HCT116 (cell line): ENCODE measurements at regions not wholly inside any gene's neighbourhood (a gene's known extent, or its start where the extent isn't known, plus 50 kb on each side); places are given as distances from the start of the nearest gene placed in this dataset.

Source experiments
- ATAC-seq: fragments of 200-7000 bp; cut with Tn5 transposase; 2 replicates; pipeline ENCODE4 v1.9.1; 2020; ENCODE audit warnings: mild to moderate bottlenecking, moderate library complexity
- BruUV-seq: library from RNA; stranded (reverse); fragments of 400-500 nt; replicated peaks from 2 replicates; lab custom pipeline; 2021; lab: Mats Ljungman, UMichigan
- CTCF ChIA-PET: fragments of 300-600 bp; sonication (Branson Sonifier 250); formaldehyde crosslinking; loops from one replicate; lab custom pipeline; 2021; ENCODE audit warnings: antibody characterized with exemption; lab: Charles Lee
- POLR2A ChIA-PET: fragments of 300-600, 350-600 bp; sonication (Branson Sonifier 250); formaldehyde crosslinking; loops from one replicate; lab custom pipeline; 2021; ENCODE audit warnings: antibody characterized with exemption; lab: Charles Lee
- RAD21 ChIA-PET, 2 experiments: fragments of 300-600 bp; sonication (Branson Sonifier 250); formaldehyde crosslinking; loops; one replicate each; lab custom pipeline; 2023; ENCODE audit warnings: low total read pairs in 2 of 2; ENCODE audit not compliant: uncharacterized antibody in 2 of 2, unreplicated experiment in 2 of 2, low non-redundant PET in 1 of 2; lab: Charles Lee
- DNase-seq: peaks from one replicate; pipeline ENCODE4 v3.0.0-alpha.2; 2010; ENCODE audit warnings: low read depth, low spot score
- H2AFZ ChIP-seq: fragments of 200-600 bp; shearing (Covaris generic), sonication (generic); 2 replicates; pipeline ENCODE4 v1.6.1; 2017; ENCODE audit warnings: low read depth, mixed run types, mixed read lengths, antibody characterized with exemption, low read length; ENCODE audit not compliant: poor library complexity, severe bottlenecking
- H3K27ac ChIP-seq: 2 replicates; pipeline ENCODE4 v1.5.1; 2012; ENCODE audit warnings: low read depth, low read length
- H3K27me3 ChIP-seq: fragments of 200-600 bp; sonication (generic); 2 replicates; pipeline ENCODE4 v1.6.1; 2016; ENCODE audit warnings: mixed run types, low read length, mixed read lengths; ENCODE audit not compliant: insufficient read depth
- H3K36me3 ChIP-seq, 2 experiments: fragments of 200-500 bp in 1 of 2; fragments of 200-600 bp in 1 of 2; sonication (Bioruptor generic) in 1 of 2; sonication (generic) in 1 of 2; 2 replicates each; pipeline versions ENCODE4 v1.5.1 to v1.6.1; 2014 to 2016; ENCODE audit warnings: low read length in 2 of 2, inconsistent platforms in 1 of 2, mixed read lengths in 1 of 2, mixed run types in 1 of 2; ENCODE audit not compliant: insufficient read depth in 2 of 2, control insufficient read depth in 1 of 2
- H3K4me1 ChIP-seq, 2 experiments: fragments of 200-600 bp in 1 of 2; sonication (generic) in 1 of 2; 2 replicates each; pipeline versions ENCODE4 v1.5.1 to v1.6.1; 2012 to 2017; ENCODE audit warnings: low read length in 2 of 2, inconsistent platforms in 1 of 2, mild to moderate bottlenecking in 1 of 2, mixed read lengths in 1 of 2, mixed run types in 1 of 2, moderate library complexity in 1 of 2; ENCODE audit not compliant: insufficient read depth in 2 of 2, control insufficient read depth in 1 of 2
- H3K4me2 ChIP-seq: fragments of 200-600 bp; sonication (generic); 2 replicates; pipeline ENCODE4 v1.6.1; 2017; ENCODE audit warnings: mixed run types, low read length, mixed read lengths
- H3K4me3 ChIP-seq, 2 experiments: fragments of 200-600 bp in 1 of 2; sonication (generic) in 1 of 2; replicated peaks in 1 of 2; 2 replicates each; pipeline ENCODE4 v1.5.1; 2011 to 2016; ENCODE audit warnings: low read length in 2 of 2, control low read depth in 1 of 2, low read depth in 1 of 2, mild to moderate bottlenecking in 1 of 2, mixed read lengths in 1 of 2, mixed run types in 1 of 2
- H3K79me2 ChIP-seq: fragments of 200-600 bp; sonication (generic); 2 replicates; pipeline ENCODE4 v1.6.1; 2017; ENCODE audit warnings: mild to moderate bottlenecking, mixed run types, low read length, moderate library complexity, mixed read lengths; ENCODE audit not compliant: insufficient read depth
- H3K9ac ChIP-seq: fragments of 200-600 bp; sonication (generic); 2 replicates; pipeline ENCODE4 v1.6.1; 2016; ENCODE audit warnings: low read length, mixed read lengths
- H3K9me2 ChIP-seq: fragments of 200-600 bp; sonication (generic), shearing (Covaris generic); 2 replicates; pipeline ENCODE4 v1.6.1; 2017; ENCODE audit warnings: mixed run types, mild to moderate bottlenecking, moderate library complexity; ENCODE audit not compliant: insufficient read depth
- H3K9me3 ChIP-seq, 2 experiments: fragments of 200-500 bp in 1 of 2; fragments of 200-600 bp in 1 of 2; sonication (Bioruptor generic) in 1 of 2; sonication (generic) in 1 of 2; 2 replicates each; pipeline ENCODE4 v1.6.1; 2014 to 2017; ENCODE audit warnings: low read length in 2 of 2, mixed read lengths in 2 of 2, inconsistent platforms in 1 of 2, low read depth in 1 of 2, mild to moderate bottlenecking in 1 of 2, mixed run types in 1 of 2, moderate library complexity in 1 of 2; ENCODE audit not compliant: control insufficient read depth in 1 of 2, insufficient read depth in 1 of 2
- H4K20me1 ChIP-seq: fragments of 200-600 bp; sonication (generic), shearing (Covaris generic); 2 replicates; pipeline ENCODE4 v1.6.1; 2017; ENCODE audit warnings: mixed run types, mild to moderate bottlenecking, moderate library complexity; ENCODE audit not compliant: insufficient read depth
- ELF1 ChIP-seq: IDR thresholded peaks from 2 replicates; pipeline ENCODE4 v1.6.1; 2012; ENCODE audit warnings: low read depth, borderline replicate concordance
- EZH2phosphoT487 ChIP-seq: fragments of 200-600 bp; IDR thresholded peaks from 2 replicates; pipeline ENCODE4 v1.6.1; 2018; ENCODE audit warnings: antibody characterized with exemption, borderline replicate concordance
- FOSL1 ChIP-seq: IDR thresholded peaks from 2 replicates; pipeline ENCODE4 v1.6.1; 2012; ENCODE audit warnings: low read depth
- JUND ChIP-seq: IDR thresholded peaks from 2 replicates; pipeline ENCODE4 v1.6.1; 2012
- POLR2A ChIP-seq: IDR thresholded peaks from 2 replicates; pipeline ENCODE4 v1.7.0; 2011; ENCODE audit warnings: borderline replicate concordance; ENCODE audit not compliant: insufficient read depth, insufficient read length; ENCODE audit errors: extremely low read depth
- POLR2AphosphoS5 ChIP-seq: IDR thresholded peaks from 2 replicates; pipeline ENCODE4 v1.6.1; 2011; ENCODE audit warnings: mild to moderate bottlenecking, low read depth, low read length, moderate library complexity
- RAD21 ChIP-seq: IDR thresholded peaks from 2 replicates; pipeline ENCODE4 v1.6.1; 2012; ENCODE audit warnings: low read depth, mild to moderate bottlenecking
- SIN3A ChIP-seq: IDR thresholded peaks from 2 replicates; pipeline ENCODE4 v1.6.1; 2012; ENCODE audit warnings: low read depth
- SP1 ChIP-seq: IDR thresholded peaks from 2 replicates; pipeline ENCODE4 v1.6.1; 2012; ENCODE audit warnings: low read depth
- SRF ChIP-seq: IDR thresholded peaks from 2 replicates; pipeline ENCODE4 v1.6.1; 2012; ENCODE audit warnings: low read depth
- TCF7L2 ChIP-seq: IDR thresholded peaks from 2 replicates; pipeline ENCODE4 v1.7.0; 2011; ENCODE audit warnings: borderline replicate concordance, inconsistent platforms; ENCODE audit not compliant: insufficient read depth, insufficient read length; ENCODE audit errors: extremely low read depth
- YY1 ChIP-seq: IDR thresholded peaks from 2 replicates; pipeline ENCODE4 v1.6.1; 2011; ENCODE audit warnings: low read length, low read depth, moderate library complexity, mild to moderate bottlenecking; ENCODE audit not compliant: insufficient replicate concordance; ENCODE audit errors: extremely low read depth
- ZFX ChIP-seq: fragments of 450-650 bp; IDR thresholded peaks from 2 replicates; pipeline ENCODE4 v1.6.1; 2017
- ZNF274 ChIP-seq: fragments of 200-500 bp; sonication (Bioruptor generic); IDR thresholded peaks from 2 replicates; pipeline ENCODE4 v1.6.1; 2014; ENCODE audit warnings: mild to moderate bottlenecking, low read depth, low read length, inconsistent platforms
- intact Hi-C: fragments of 100-400 bp; cut with micrococcal nuclease; formaldehyde crosslinking; loops from 2 replicates; pipeline ENCODE4 v1.10.0; 2022
- TF ChIP-seq, protein P1 (sequence below): IDR thresholded peaks from 2 replicates; pipeline ENCODE4 v1.6.1; 2012
- TF ChIP-seq, protein P2 (sequence below): IDR thresholded peaks from 2 replicates; pipeline ENCODE4 v1.6.1; 2011; ENCODE audit warnings: mild to moderate bottlenecking, low read length, moderate library complexity; ENCODE audit not compliant: insufficient replicate concordance; ENCODE audit errors: extremely low read depth
- TF ChIP-seq, protein P3 (sequence below): IDR thresholded peaks from 2 replicates; pipeline ENCODE4 v1.6.1; 2012

DNA sequence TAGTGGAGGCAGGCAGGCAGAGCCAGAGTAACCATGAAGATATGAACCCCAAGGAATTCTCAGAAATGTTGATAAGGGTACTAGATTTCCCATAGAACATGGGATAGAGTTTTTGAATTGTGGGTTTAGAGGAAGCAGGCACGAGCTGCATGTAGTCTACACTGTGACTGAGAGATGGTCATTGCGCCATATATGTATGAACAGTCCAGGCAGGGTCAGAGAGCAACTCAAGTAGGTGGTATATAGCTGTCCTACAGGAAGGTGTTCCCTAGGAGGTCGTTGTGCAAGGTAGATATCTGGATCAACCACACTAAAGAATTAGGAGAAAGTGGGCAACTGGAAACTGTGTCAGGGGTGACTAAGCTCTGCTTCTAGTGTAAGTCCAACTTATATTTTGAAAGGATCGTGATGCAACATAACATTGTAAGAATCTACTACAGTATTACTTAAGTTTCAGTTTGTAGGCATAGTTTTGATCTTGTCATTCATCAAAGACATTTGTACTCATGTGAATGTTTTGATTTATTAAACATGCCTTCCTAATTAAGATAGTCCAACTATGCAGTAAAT lies 94.6 kb downstream of the HPGD start:
- Histone ChIP-seq H3K36me3 (no peaks in the 10 kb centered on the region), H3K4me2 (no peak overlapping the region), H4K20me1 (no peaks in the 10 kb centered on the region), H3K9ac (no peak overlapping the region), H2AFZ (no peak overlapping the region), H3K4me3 (no peak overlapping the region), H3K9me3 (no peaks in the 10 kb centered on the region), H3K79me2 (no peaks in the 10 kb centered on the region), H3K27ac (no peak overlapping the region), H3K4me1 (peaks cover 0 to 12% of the 10 kb centered on the region in 2 experiments; a peak in 2 of 4 replicates), H3K27me3 (no peaks in the 10 kb centered on the region), H3K9me2 (peaks cover 3% of the 10 kb centered on the region; the same call in 1 of the 2 replicates)
- ATAC-seq (no peak), DNase-seq (no peak)
- intact Hi-C loops, result no loop called here
- ChIA-PET POLR2A (no interaction called here), CTCF (no interaction called here), RAD21 (no interaction called here)
- no TSS peak for BruUV-seq
- TF ChIP-seq FOSL1 (no peak), SP1 (no peak), POLR2AphosphoS5 (no peak), SIN3A (no peak), POLR2A (no peak), YY1 (no peak), JUND (no peak), ZFX (no peak)
- TF ChIP-seq, protein P1, sequence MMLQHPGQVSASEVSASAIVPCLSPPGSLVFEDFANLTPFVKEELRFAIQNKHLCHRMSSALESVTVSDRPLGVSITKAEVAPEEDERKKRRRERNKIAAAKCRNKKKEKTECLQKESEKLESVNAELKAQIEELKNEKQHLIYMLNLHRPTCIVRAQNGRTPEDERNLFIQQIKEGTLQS, result no peak

DNA sequence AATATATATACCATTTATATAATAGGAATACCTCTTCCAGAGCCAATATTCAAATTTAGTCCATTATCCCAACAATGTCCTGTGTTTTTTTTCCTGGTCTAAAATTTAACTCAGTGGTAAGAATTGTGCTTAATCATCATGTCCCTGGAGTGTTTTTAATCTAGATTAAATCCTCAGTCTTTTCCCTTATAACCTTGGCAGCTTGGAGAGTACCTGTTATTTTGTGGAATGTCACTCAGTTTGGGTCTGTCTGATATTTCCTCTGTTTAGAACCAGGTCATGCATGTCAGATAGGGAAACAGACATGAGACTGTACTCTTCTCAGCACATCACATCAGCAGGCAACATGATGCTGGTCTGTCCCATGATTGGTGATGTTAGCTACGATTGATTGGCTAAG lies 96.6 kb downstream of the HPGD start:
- POLR2A ChIA-PET, result no interaction called here
- TF ChIP-seq POLR2A, result no peak
- TF ChIP-seq EZH2phosphoT487, result no peak
- TF ChIP-seq TCF7L2, result no peak
- TF ChIP-seq, protein P2, sequence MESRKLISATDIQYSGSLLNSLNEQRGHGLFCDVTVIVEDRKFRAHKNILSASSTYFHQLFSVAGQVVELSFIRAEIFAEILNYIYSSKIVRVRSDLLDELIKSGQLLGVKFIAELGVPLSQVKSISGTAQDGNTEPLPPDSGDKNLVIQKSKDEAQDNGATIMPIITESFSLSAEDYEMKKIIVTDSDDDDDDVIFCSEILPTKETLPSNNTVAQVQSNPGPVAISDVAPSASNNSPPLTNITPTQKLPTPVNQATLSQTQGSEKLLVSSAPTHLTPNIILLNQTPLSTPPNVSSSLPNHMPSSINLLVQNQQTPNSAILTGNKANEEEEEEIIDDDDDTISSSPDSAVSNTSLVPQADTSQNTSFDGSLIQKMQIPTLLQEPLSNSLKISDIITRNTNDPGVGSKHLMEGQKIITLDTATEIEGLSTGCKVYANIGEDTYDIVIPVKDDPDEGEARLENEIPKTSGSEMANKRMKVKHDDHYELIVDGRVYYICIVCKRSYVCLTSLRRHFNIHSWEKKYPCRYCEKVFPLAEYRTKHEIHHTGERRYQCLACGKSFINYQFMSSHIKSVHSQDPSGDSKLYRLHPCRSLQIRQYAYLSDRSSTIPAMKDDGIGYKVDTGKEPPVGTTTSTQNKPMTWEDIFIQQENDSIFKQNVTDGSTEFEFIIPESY, result no peak
- TF ChIP-seq ELF1, result no peak
- TF ChIP-seq RAD21, result no peak
- TF ChIP-seq SIN3A, result no peak
- TF ChIP-seq, protein P3, sequence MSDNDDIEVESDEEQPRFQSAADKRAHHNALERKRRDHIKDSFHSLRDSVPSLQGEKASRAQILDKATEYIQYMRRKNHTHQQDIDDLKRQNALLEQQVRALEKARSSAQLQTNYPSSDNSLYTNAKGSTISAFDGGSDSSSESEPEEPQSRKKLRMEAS, result no peak
- TF ChIP-seq ZNF274, result no peak
- TF ChIP-seq SRF, result no peak
- TF ChIP-seq ZFX, result no peak
- TF ChIP-seq, protein P1, result no peak

More for the DNA sequence above, 96.6 kb downstream of the HPGD start:
- no peaks in the 10 kb centered on the region for H3K9me2 ChIP-seq
- no peak for ATAC-seq
- no peaks in the 10 kb centered on the region for H3K36me3 ChIP-seq
- no TSS peak for BruUV-seq
- no peaks in the 10 kb centered on the region for H4K20me1 ChIP-seq
- CTCF ChIA-PET, result no interaction called here
- no peak overlapping the region for H2AFZ ChIP-seq
- H3K27ac ChIP-seq, result no peak overlapping the region
- H3K79me2 ChIP-seq, result no peaks in the 10 kb centered on the region
- H3K9me3 ChIP-seq, result no peaks in the 10 kb centered on the region
- H3K9ac ChIP-seq, result no peak overlapping the region
- intact Hi-C loops, result no loop called here
- DNase-seq, result no peak
- H3K4me2 ChIP-seq, result no peak overlapping the region
- H3K27me3 ChIP-seq, result no peaks in the 10 kb centered on the region
- RAD21 ChIA-PET, result no interaction called here
- H3K4me1 ChIP-seq, result peaks cover 0 to 12% of the 10 kb centered on the region in 2 experiments; a peak in 2 of 4 replicates
- no peak overlapping the region for H3K4me3 ChIP-seq
